HCT116 (cell line): ENCODE measurements at regions not wholly inside any gene's neighbourhood (a gene's known extent, or its start where the extent isn't known, plus 50 kb on each side); places are given as distances from the start of the nearest gene placed in this dataset.

Experiments used
- EGR1 ChIP-seq: IDR thresholded peaks from 2 replicates; pipeline ENCODE4 v1.6.1; 2012; ENCODE audit warnings: low read depth
- TCF7L2 ChIP-seq: IDR thresholded peaks from 2 replicates; pipeline ENCODE4 v1.7.0; 2011; ENCODE audit warnings: borderline replicate concordance, inconsistent platforms; ENCODE audit not compliant: insufficient read depth, insufficient read length; ENCODE audit errors: extremely low read depth
- TF ChIP-seq, protein P1 (sequence below), 3 experiments: fragments of 200-600 bp in 1 of 3; sonication (generic) in 1 of 3; IDR thresholded peaks in 2 of 3; conservative IDR thresholded peaks in 1 of 3; 2 replicates each; pipeline ENCODE4 v1.5.1; 2012 to 2017; ENCODE audit warnings: low read depth in 2 of 3, low read length in 2 of 3, antibody characterized with exemption in 1 of 3, borderline replicate concordance in 1 of 3, control low read depth in 1 of 3, mild to moderate bottlenecking in 1 of 3, mixed read lengths in 1 of 3, mixed run types in 1 of 3, moderate library complexity in 1 of 3; ENCODE audit not compliant: insufficient read depth in 1 of 3
- TF ChIP-seq, protein P2 (sequence below): IDR thresholded peaks from 2 replicates; pipeline ENCODE4 v1.6.1; 2012

GRCh38 chr1:55322842-55323241, 107.7 kb upstream of the USP24 start:
- TF ChIP-seq EGR1, result no peak
- TF ChIP-seq, protein P1, sequence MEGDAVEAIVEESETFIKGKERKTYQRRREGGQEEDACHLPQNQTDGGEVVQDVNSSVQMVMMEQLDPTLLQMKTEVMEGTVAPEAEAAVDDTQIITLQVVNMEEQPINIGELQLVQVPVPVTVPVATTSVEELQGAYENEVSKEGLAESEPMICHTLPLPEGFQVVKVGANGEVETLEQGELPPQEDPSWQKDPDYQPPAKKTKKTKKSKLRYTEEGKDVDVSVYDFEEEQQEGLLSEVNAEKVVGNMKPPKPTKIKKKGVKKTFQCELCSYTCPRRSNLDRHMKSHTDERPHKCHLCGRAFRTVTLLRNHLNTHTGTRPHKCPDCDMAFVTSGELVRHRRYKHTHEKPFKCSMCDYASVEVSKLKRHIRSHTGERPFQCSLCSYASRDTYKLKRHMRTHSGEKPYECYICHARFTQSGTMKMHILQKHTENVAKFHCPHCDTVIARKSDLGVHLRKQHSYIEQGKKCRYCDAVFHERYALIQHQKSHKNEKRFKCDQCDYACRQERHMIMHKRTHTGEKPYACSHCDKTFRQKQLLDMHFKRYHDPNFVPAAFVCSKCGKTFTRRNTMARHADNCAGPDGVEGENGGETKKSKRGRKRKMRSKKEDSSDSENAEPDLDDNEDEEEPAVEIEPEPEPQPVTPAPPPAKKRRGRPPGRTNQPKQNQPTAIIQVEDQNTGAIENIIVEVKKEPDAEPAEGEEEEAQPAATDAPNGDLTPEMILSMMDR (IDR thresholded peaks at IDR 0.05 in 2 of 3, conservative IDR thresholded peaks at IDR 0.05 in 1 of 3; ENCODE audit: borderline replicate concordance in 1 of 3, insufficient read depth in 1 of 3, low read depth in 2 of 3, low read length in 2 of 3), result no peak
- TF ChIP-seq, protein P2, sequence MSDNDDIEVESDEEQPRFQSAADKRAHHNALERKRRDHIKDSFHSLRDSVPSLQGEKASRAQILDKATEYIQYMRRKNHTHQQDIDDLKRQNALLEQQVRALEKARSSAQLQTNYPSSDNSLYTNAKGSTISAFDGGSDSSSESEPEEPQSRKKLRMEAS, result no peak
- no peak for TF ChIP-seq TCF7L2
